ENCODE measurements at regions not wholly inside any gene's neighbourhood (a gene's known extent, or its start where the extent isn't known, plus 50 kb on each side); places are given as distances from the start of the nearest gene placed in this dataset.

DNA sequence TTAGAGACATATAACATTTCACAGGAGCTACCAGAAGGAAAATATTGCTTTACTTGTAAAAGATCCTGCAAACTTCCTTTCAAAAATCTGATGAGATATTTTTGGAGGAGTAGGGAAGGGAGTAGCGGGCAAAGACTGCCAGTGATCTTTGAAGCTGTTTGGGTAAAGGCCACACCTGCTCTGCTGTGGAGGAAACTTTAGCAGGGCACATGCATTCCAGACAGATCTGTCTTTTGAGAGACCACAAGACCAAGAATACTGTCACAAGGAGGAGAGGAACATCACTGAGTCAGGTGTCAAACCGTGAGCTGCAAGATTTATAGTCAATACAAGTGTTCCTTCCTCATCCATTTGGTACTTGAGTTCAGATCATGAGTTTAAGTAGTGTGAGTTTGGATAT is 654.4 kb downstream of the DNAJB9 start:
- TF ChIP-seq, protein P1, sequence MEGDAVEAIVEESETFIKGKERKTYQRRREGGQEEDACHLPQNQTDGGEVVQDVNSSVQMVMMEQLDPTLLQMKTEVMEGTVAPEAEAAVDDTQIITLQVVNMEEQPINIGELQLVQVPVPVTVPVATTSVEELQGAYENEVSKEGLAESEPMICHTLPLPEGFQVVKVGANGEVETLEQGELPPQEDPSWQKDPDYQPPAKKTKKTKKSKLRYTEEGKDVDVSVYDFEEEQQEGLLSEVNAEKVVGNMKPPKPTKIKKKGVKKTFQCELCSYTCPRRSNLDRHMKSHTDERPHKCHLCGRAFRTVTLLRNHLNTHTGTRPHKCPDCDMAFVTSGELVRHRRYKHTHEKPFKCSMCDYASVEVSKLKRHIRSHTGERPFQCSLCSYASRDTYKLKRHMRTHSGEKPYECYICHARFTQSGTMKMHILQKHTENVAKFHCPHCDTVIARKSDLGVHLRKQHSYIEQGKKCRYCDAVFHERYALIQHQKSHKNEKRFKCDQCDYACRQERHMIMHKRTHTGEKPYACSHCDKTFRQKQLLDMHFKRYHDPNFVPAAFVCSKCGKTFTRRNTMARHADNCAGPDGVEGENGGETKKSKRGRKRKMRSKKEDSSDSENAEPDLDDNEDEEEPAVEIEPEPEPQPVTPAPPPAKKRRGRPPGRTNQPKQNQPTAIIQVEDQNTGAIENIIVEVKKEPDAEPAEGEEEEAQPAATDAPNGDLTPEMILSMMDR (IDR thresholded peaks at IDR 0.05; ENCODE audit: low read depth, low read length, missing input control) = no peak
- TF ChIP-seq HNF4G (IDR thresholded peaks at IDR 0.05) = no peak
- TF ChIP-seq SP1 (IDR thresholded peaks at IDR 0.05) = no peak
- TF ChIP-seq FOXA1 (IDR thresholded peaks at IDR 0.05) = no peak
- no peak for TF ChIP-seq GABPA (IDR thresholded peaks at IDR 0.05 in 1 of 2, conservative IDR thresholded peaks at IDR 0.05 in 1 of 2)
- TF ChIP-seq, protein P2, sequence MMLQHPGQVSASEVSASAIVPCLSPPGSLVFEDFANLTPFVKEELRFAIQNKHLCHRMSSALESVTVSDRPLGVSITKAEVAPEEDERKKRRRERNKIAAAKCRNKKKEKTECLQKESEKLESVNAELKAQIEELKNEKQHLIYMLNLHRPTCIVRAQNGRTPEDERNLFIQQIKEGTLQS (IDR thresholded peaks at IDR 0.05) = no peak
- TF ChIP-seq RAD21 (IDR thresholded peaks at IDR 0.05) = no peak
- TF ChIP-seq NR2F2 (IDR thresholded peaks at IDR 0.05) = no peak
- TF ChIP-seq TAF1 (conservative IDR thresholded peaks at IDR 0.05) = no peak
- H3K4me3 ChIP-seq (ENCODE audit: low read depth in 1 of 3, low read length in 3 of 3) = no peak overlapping the region
- H3K36me3 ChIP-seq (ENCODE audit: control insufficient read depth in 4 of 4, insufficient read depth in 3 of 4, low read depth in 1 of 4, low read length in 3 of 4) = no peaks in the 10 kb centered on the region
- H3K9me3 ChIP-seq (ENCODE audit: control insufficient read depth in 4 of 4, low read length in 3 of 4) = no peaks in the 10 kb centered on the region
- H3K27ac ChIP-seq (ENCODE audit: low read depth in 1 of 2, low read length in 2 of 2) = no peak overlapping the region
- H3K4me1 ChIP-seq (ENCODE audit: control insufficient read depth in 4 of 4, insufficient read depth in 4 of 4, low read length in 3 of 4) = no peaks in the 10 kb centered on the region
- H3K27me3 ChIP-seq (ENCODE audit: control insufficient read depth in 4 of 4, insufficient read depth in 4 of 4, low read length in 3 of 4) = no peaks in the 10 kb centered on the region
- no peak for DNase-seq (ENCODE audit: low spot score)
- WGBS = 57% methylated on average over 2 of the region's 2 CpGs
- no peak overlapping the region for H3K9ac ChIP-seq (ENCODE audit: low read depth in 1 of 2, low read length in 2 of 2)

DNA sequence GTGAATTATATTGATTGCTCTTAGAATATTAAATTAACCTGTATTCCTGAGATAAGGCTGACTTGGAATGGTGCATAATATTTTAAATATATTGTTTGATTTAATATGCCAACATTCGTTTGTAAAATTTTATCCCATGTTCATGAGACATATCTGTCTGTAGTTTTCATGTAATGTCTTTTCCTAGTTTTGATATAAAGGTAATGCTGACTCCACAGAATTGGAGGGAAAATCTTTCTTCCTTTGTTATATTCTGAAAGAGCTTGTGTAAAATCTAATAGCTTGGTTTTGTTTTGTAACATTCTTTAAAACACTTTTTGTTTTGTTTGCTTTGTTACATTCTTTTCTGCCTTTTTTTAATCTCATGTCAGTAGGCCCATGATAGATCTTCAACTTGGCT is 657.0 kb downstream of the DNAJB9 start:
- no peak overlapping the region for H3K4me3 ChIP-seq (ENCODE audit: low read depth in 1 of 3, low read length in 3 of 3)
- peaks cover 0 to 3% (median 0%) of the 10 kb centered on the region in 4 donors for H3K4me1 ChIP-seq (ENCODE audit: control insufficient read depth in 4 of 4, insufficient read depth in 4 of 4, low read length in 3 of 4)
- no peaks in the 10 kb centered on the region for H3K27me3 ChIP-seq (ENCODE audit: control insufficient read depth in 4 of 4, insufficient read depth in 4 of 4, low read length in 3 of 4)
- 55% methylated on average over 1 of the region's 1 CpG for WGBS
- no peak for TF ChIP-seq FOXA2 (IDR thresholded peaks at IDR 0.05)
- no peak for TF ChIP-seq FOXA1 (IDR thresholded peaks at IDR 0.05)
- no peak for TF ChIP-seq TAF1 (conservative IDR thresholded peaks at IDR 0.05)
- TF ChIP-seq SP1 (IDR thresholded peaks at IDR 0.05) = no peak
- no peak for TF ChIP-seq YY1 (IDR thresholded peaks at IDR 0.05)
- no peak for TF ChIP-seq GABPA (IDR thresholded peaks at IDR 0.05 in 1 of 2, conservative IDR thresholded peaks at IDR 0.05 in 1 of 2)
- no peak for TF ChIP-seq JUND (IDR thresholded peaks at IDR 0.05)
- TF ChIP-seq HNF4G (IDR thresholded peaks at IDR 0.05) = no peak
- TF ChIP-seq NR2F2 (IDR thresholded peaks at IDR 0.05) = no peak
- no peak for TF ChIP-seq RXRA (IDR thresholded peaks at IDR 0.05)
- no peak for DNase-seq (ENCODE audit: low spot score)
- no peak overlapping the region for H3K9ac ChIP-seq (ENCODE audit: low read depth in 1 of 2, low read length in 2 of 2)
- H3K27ac ChIP-seq (ENCODE audit: low read depth in 1 of 2, low read length in 2 of 2) = no peak overlapping the region
- no peaks in the 10 kb centered on the region for H3K36me3 ChIP-seq (ENCODE audit: control insufficient read depth in 4 of 4, insufficient read depth in 3 of 4, low read depth in 1 of 4, low read length in 3 of 4)
- H3K9me3 ChIP-seq (ENCODE audit: control insufficient read depth in 4 of 4, low read length in 3 of 4) = no peaks in the 10 kb centered on the region

DNA sequence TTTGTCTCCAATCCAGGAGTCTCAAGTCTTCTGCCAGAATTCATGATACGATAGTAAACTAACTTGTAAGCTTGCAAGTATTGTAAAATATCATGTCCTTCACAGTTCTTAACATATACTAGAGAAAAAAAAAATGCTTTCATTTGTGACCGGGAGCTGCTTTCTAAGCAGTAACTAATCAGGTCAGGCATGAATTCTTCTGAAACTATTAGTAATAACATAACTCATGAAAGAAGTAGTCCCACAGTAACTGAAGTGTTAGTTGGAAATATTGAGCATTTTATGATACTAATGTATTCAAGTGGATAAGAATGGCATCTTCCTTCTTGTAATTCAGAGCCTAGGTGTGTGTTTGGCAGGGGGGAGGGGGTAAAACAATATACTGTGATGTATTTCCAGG is 665.6 kb downstream of the DNAJB9 start:
- Histone ChIP-seq H3K27me3 (ENCODE audit: control insufficient read depth in 4 of 4, insufficient read depth in 4 of 4, low read length in 3 of 4) (no peaks in the 10 kb centered on the region), H3K27ac (ENCODE audit: low read depth in 1 of 2, low read length in 2 of 2) (no peak overlapping the region)
- DNase-seq (ENCODE audit: low spot score) = no peak
- TF ChIP-seq, protein P3, sequence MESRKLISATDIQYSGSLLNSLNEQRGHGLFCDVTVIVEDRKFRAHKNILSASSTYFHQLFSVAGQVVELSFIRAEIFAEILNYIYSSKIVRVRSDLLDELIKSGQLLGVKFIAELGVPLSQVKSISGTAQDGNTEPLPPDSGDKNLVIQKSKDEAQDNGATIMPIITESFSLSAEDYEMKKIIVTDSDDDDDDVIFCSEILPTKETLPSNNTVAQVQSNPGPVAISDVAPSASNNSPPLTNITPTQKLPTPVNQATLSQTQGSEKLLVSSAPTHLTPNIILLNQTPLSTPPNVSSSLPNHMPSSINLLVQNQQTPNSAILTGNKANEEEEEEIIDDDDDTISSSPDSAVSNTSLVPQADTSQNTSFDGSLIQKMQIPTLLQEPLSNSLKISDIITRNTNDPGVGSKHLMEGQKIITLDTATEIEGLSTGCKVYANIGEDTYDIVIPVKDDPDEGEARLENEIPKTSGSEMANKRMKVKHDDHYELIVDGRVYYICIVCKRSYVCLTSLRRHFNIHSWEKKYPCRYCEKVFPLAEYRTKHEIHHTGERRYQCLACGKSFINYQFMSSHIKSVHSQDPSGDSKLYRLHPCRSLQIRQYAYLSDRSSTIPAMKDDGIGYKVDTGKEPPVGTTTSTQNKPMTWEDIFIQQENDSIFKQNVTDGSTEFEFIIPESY (IDR thresholded peaks at IDR 0.05) = no peak
- no peak for TF ChIP-seq EGR1 (IDR thresholded peaks at IDR 0.05; ENCODE audit: low read depth in 2 of 2)
- TF ChIP-seq FOXA1 (IDR thresholded peaks at IDR 0.05) = no peak
- TF ChIP-seq, protein P4, sequence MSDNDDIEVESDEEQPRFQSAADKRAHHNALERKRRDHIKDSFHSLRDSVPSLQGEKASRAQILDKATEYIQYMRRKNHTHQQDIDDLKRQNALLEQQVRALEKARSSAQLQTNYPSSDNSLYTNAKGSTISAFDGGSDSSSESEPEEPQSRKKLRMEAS (IDR thresholded peaks at IDR 0.05) = no peak
- no peak for TF ChIP-seq FOXA2 (IDR thresholded peaks at IDR 0.05)
- TF ChIP-seq JUND (IDR thresholded peaks at IDR 0.05) = no peak
- TF ChIP-seq, protein P1 (IDR thresholded peaks at IDR 0.05; ENCODE audit: low read depth, low read length, missing input control) = no peak
- no peak for TF ChIP-seq RXRA (IDR thresholded peaks at IDR 0.05)
- no peak for TF ChIP-seq HNF4A (conservative IDR thresholded peaks at IDR 0.05)
- no peak for TF ChIP-seq GABPA (IDR thresholded peaks at IDR 0.05 in 1 of 2, conservative IDR thresholded peaks at IDR 0.05 in 1 of 2)
- no peak for TF ChIP-seq YY1 (IDR thresholded peaks at IDR 0.05)
- TF ChIP-seq SP1 (IDR thresholded peaks at IDR 0.05) = no peak
- no peak for TF ChIP-seq RAD21 (IDR thresholded peaks at IDR 0.05)
- TF ChIP-seq, protein P5, sequence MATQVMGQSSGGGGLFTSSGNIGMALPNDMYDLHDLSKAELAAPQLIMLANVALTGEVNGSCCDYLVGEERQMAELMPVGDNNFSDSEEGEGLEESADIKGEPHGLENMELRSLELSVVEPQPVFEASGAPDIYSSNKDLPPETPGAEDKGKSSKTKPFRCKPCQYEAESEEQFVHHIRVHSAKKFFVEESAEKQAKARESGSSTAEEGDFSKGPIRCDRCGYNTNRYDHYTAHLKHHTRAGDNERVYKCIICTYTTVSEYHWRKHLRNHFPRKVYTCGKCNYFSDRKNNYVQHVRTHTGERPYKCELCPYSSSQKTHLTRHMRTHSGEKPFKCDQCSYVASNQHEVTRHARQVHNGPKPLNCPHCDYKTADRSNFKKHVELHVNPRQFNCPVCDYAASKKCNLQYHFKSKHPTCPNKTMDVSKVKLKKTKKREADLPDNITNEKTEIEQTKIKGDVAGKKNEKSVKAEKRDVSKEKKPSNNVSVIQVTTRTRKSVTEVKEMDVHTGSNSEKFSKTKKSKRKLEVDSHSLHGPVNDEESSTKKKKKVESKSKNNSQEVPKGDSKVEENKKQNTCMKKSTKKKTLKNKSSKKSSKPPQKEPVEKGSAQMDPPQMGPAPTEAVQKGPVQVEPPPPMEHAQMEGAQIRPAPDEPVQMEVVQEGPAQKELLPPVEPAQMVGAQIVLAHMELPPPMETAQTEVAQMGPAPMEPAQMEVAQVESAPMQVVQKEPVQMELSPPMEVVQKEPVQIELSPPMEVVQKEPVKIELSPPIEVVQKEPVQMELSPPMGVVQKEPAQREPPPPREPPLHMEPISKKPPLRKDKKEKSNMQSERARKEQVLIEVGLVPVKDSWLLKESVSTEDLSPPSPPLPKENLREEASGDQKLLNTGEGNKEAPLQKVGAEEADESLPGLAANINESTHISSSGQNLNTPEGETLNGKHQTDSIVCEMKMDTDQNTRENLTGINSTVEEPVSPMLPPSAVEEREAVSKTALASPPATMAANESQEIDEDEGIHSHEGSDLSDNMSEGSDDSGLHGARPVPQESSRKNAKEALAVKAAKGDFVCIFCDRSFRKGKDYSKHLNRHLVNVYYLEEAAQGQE (IDR thresholded peaks at IDR 0.05) = no peak
- TF ChIP-seq NR2F2 (IDR thresholded peaks at IDR 0.05) = no peak

More for the DNA sequence above, 665.6 kb downstream of the DNAJB9 start:
- 84% methylated on average over 2 of the region's 2 CpGs for WGBS
- Histone ChIP-seq H3K4me3 (ENCODE audit: low read depth in 1 of 3, low read length in 3 of 3) (no peak overlapping the region), H3K9me3 (ENCODE audit: control insufficient read depth in 4 of 4, low read length in 3 of 4) (no peaks in the 10 kb centered on the region), H3K9ac (ENCODE audit: low read depth in 1 of 2, low read length in 2 of 2) (no peak overlapping the region), H3K36me3 (ENCODE audit: control insufficient read depth in 4 of 4, insufficient read depth in 3 of 4, low read depth in 1 of 4, low read length in 3 of 4) (no peaks in the 10 kb centered on the region), H3K4me1 (ENCODE audit: control insufficient read depth in 4 of 4, insufficient read depth in 4 of 4, low read length in 3 of 4) (no peaks in the 10 kb centered on the region)

All from liver (tissue), 8 donors.